T follicular helper cell (primary cell): ENCODE measurements at regions not wholly inside any gene's neighbourhood (a gene's known extent, or its start where the extent isn't known, plus 50 kb on each side); places are given as distances from the start of the nearest gene placed in this dataset.

ENCODE experiments used
- DNase-seq: peaks from one replicate; pipeline ENCODE4 v3.0.0-alpha.2; 2020; ENCODE audit warnings: low read depth

DNA sequence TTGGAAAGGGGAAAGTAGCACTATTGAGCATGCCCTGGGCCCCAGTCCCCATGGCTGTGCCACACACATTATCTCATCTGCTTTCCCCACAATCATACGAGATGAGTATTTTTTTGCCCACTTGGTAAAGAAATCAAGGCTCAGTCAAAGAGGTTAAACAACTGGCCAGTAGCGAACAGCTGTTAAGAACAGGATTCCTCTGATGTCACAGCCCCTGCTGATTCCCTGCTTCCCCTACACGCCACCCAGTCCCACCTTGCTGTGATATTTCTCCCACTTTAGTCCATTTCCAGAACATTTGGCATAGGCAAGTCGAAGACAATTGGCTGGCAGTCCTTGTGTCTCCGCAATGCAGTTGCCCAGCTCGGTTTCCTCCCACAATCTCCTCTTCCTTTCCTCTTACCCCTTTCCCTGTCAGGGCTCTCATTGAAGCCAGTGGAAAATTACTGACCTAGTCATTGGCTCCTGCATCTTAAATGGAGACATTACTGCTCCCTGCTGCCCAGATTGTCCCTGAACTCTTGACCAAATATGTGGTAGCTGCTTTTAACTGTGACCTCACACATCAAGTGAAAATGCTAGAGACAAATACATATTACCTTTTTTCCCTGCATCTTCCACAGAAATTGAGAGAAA is 56.5 kb upstream of the EEPD1 start:
- DNase-seq = no peak

DNA sequence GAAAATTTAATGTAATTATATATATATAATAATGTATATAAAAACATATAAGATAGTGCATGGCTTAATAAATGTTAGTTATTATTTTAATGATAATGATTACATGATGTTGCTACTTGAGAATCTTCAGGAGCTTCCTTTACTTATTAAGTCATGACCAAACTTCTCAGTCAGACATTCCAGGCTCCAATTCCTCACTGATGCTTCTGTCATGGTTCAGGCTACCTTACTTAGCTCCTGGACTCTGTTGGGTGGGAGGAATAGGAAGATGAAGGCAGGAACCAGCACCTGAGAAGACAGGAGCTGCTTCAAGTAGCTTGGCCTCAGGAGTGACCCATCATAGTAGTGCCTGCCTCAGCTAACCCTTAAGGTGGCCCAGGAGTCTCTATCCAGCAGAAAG is 55.0 kb upstream of the EEPD1 start:
- DNase-seq = no peak

DNA sequence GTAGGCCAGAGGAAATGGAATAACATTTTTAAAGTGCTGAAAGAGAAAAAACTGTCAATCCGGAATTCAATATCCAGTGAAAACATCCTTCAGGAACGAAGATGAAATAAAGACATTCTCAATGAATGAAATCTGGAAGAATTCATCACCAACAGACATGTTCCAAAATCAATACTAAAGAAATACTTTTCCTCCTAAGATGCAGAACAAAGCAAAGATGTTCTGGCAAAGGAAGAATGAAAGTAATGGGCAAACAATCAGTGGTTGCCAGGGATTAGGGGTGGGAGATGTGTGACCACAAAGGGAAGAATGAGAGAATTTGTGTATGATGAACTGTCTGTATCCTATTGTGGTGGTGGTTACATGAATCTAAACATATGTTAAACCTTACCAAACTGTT is 52.8 kb upstream of the EEPD1 start:
- DNase-seq = no peak

DNA sequence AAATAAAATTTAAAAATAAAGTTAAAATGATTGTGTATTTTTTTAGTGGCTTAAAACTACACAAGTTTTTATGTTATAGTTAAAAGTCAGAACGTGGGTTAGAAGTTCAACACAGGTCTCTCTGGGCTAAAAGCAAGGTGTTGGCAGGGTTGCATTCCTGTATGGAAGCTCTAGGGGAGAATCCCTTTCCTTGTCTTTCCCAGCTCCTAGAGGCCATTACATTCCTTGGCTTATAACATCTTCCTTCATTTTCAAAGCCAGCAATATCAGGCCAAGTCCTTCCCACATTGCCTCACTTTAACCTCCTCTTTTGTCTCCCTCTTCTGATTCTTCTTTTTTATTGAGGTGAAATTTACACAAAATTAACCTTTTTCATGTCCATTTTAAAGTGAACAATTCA is 52.4 kb upstream of the EEPD1 start:
- DNase-seq = no peak
